ENCODE measurements at regions not wholly inside any gene's neighbourhood (a gene's known extent, or its start where the extent isn't known, plus 50 kb on each side); places are given as distances from the start of the nearest gene placed in this dataset.
"Not testable (repeated sequence)": the region's sequence is repeated elsewhere in the genome, so short reads cannot be mapped to it uniquely, and the experiment has no call there.

GRCh38 chr5:7307709-7308108 lies 88.2 kb upstream of the ADCY2 start:
- not testable (repeated sequence) for DNase-seq (ENCODE audit: low read depth in 1 of 2, low spot score in 1 of 2); H3K4me1 ChIP-seq (ENCODE audit: low read depth); H3K4me3 ChIP-seq; H3K27ac ChIP-seq; H3K36me3 ChIP-seq; H3K9me3 ChIP-seq (ENCODE audit: low read depth); H3K27me3 ChIP-seq

DNA sequence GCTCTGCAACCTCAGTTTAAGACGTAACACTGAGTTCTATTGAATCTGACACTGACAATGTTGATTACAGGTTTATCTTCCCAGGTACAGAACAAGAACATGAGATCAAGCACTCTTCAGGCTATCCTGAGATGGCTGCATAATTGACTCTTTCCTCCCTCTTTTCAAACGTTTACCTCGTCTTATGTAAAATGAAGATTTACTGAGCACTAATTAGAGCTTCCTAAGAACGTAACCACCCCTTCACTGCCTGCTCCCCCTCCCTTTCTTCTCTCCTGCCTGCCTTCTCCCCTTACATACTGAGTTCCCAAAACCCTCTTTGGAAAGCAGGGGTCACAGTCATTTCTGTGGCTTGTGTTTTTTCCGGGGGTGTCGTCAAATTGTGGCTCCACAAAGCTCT lies 86.2 kb upstream of the ADCY2 start:
- not testable (repeated sequence) for H3K27me3 ChIP-seq; H3K4me1 ChIP-seq (ENCODE audit: low read depth); H3K4me3 ChIP-seq; H3K36me3 ChIP-seq; DNase-seq (ENCODE audit: low read depth in 1 of 2, low spot score in 1 of 2); H3K9me3 ChIP-seq (ENCODE audit: low read depth); H3K27ac ChIP-seq

GRCh38 chr5:7310656-7311055 lies 85.3 kb upstream of the ADCY2 start:
- H3K4me3 ChIP-seq; H3K9me3 ChIP-seq (ENCODE audit: low read depth); H3K27ac ChIP-seq; H3K4me1 ChIP-seq (ENCODE audit: low read depth); H3K36me3 ChIP-seq; DNase-seq (ENCODE audit: low read depth in 1 of 2, low spot score in 1 of 2); H3K27me3 ChIP-seq: not testable (repeated sequence)

DNA sequence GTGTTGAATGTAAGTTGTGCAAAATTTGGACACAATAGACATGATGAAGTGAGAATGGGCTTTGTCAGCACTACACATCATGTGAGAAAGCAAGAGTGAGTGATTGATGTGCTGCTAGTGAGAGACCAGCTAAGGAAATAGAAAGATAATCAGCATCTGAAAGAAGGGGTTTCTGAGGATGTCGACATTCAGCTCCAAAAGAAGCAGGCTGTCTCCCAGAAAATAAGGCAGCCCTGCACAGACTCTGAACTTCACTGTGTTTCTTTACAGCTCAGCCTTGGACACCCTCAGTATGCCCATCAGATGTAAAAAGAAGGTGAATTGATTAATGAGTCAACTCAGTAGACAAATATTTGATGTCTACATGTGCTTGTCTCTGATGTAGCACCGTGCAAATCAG lies 80.8 kb upstream of the ADCY2 start:
- H3K4me1 ChIP-seq (ENCODE audit: low read depth), result no peaks in the 10 kb centered on the region
- no peaks in the 10 kb centered on the region for H3K27me3 ChIP-seq
- TF ChIP-seq, protein P1, sequence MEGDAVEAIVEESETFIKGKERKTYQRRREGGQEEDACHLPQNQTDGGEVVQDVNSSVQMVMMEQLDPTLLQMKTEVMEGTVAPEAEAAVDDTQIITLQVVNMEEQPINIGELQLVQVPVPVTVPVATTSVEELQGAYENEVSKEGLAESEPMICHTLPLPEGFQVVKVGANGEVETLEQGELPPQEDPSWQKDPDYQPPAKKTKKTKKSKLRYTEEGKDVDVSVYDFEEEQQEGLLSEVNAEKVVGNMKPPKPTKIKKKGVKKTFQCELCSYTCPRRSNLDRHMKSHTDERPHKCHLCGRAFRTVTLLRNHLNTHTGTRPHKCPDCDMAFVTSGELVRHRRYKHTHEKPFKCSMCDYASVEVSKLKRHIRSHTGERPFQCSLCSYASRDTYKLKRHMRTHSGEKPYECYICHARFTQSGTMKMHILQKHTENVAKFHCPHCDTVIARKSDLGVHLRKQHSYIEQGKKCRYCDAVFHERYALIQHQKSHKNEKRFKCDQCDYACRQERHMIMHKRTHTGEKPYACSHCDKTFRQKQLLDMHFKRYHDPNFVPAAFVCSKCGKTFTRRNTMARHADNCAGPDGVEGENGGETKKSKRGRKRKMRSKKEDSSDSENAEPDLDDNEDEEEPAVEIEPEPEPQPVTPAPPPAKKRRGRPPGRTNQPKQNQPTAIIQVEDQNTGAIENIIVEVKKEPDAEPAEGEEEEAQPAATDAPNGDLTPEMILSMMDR (IDR thresholded peaks at IDR 0.05; ENCODE audit: low read depth, low read length), result no peak
- H3K4me3 ChIP-seq, result no peak overlapping the region
- no peak overlapping the region for H3K27ac ChIP-seq
- no peaks in the 10 kb centered on the region for H3K9me3 ChIP-seq (ENCODE audit: low read depth)
- no peaks in the 10 kb centered on the region for H3K36me3 ChIP-seq
- DNase-seq (ENCODE audit: low read depth in 1 of 2, low spot score in 1 of 2), result no peak

DNA sequence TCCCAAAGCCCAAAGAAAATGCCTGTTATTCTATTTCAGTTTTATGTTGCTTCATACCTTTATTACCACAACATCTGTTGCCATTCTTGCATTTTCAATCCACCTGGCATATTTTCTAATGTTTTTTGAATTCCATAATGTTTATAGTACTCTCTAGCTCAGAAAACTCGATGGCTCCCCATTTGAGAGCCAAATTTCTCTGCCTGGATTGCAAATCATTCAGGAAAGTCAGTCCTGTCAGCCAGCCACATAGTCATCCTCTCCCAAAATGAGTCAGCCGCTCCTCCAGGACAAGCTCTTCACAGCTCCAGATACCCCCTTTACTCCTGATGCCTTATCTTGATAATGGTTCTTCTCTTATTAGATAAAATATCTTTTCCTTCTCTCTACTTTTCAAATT lies 78.2 kb upstream of the ADCY2 start:
- no peaks in the 10 kb centered on the region for H3K36me3 ChIP-seq
- no peaks in the 10 kb centered on the region for H3K4me1 ChIP-seq (ENCODE audit: low read depth)
- H3K27me3 ChIP-seq, result no peaks in the 10 kb centered on the region
- no peaks in the 10 kb centered on the region for H3K9me3 ChIP-seq (ENCODE audit: low read depth)
- no peak overlapping the region for H3K4me3 ChIP-seq
- H3K27ac ChIP-seq, result no peak overlapping the region
- TF ChIP-seq, protein P1 (IDR thresholded peaks at IDR 0.05; ENCODE audit: low read depth, low read length), result no peak
- no peak for DNase-seq (ENCODE audit: low read depth in 1 of 2, low spot score in 1 of 2)

- TF ChIP-seq, protein P1 (IDR thresholded peaks at IDR 0.05; ENCODE audit: low read depth, low read length), result no peak
- Histone ChIP-seq H3K9me3 (ENCODE audit: low read depth) (no peaks in the 10 kb centered on the region), H3K4me1 (ENCODE audit: low read depth) (no peaks in the 10 kb centered on the region), H3K27ac (no peak overlapping the region), H3K27me3 (no peaks in the 10 kb centered on the region), H3K4me3 (no peak overlapping the region), H3K36me3 (no peaks in the 10 kb centered on the region)
- DNase-seq (ENCODE audit: low read depth in 1 of 2, low spot score in 1 of 2), result no peak
Measured at GRCh38 chr5:7320701-7321301, 75.1 kb upstream of the ADCY2 start.

DNA sequence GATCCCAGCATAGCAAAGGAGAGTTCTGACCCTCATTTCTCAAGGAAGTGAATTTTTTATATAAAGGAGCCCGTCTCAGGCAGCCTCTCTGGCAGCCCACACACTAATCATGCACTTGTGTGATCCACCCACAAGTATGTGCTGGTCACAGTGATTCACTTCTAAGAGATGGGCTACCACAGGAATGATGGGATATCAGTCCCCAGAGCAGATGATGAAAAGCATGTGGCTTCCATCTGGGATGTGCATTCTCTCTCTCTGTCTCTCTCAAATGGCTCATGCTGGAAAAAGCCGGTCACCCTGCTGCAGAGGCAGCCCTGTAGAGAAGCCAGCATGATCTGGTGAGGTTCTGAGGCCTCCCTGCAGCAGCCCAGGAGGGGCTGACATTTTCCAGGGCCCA lies 74.2 kb upstream of the ADCY2 start:
- TF ChIP-seq, protein P1 (IDR thresholded peaks at IDR 0.05; ENCODE audit: low read depth, low read length), result no peak
- no peak overlapping the region for H3K27ac ChIP-seq

More for the DNA sequence above, 74.2 kb upstream of the ADCY2 start:
- Histone ChIP-seq H3K4me3 (no peak overlapping the region), H3K27me3 (no peaks in the 10 kb centered on the region), H3K4me1 (ENCODE audit: low read depth) (no peaks in the 10 kb centered on the region), H3K9me3 (ENCODE audit: low read depth) (no peaks in the 10 kb centered on the region), H3K36me3 (no peaks in the 10 kb centered on the region)
- DNase-seq (ENCODE audit: low read depth in 1 of 2, low spot score in 1 of 2), result no peak
